WERI-Rb-1 (cell line): ENCODE measurements at regions not wholly inside any gene's neighbourhood (a gene's known extent, or its start where the extent isn't known, plus 50 kb on each side); places are given as distances from the start of the nearest gene placed in this dataset.

ENCODE experiments used
- DNase-seq: peaks from one replicate; pipeline ENCODE4 v3.0.0-alpha.2; 2020
- H3K27ac ChIP-seq: fragments of 250-450 bp; sonication (Bioruptor Pico); 2 replicates; pipeline ENCODE4 v1.5.1; 2020; ENCODE audit warnings: mild to moderate bottlenecking, moderate library complexity
- H3K27me3 ChIP-seq: fragments of 250-450 bp; sonication (Bioruptor Pico); 2 replicates; pipeline ENCODE4 v1.5.1; 2021; ENCODE audit warnings: mild to moderate bottlenecking, low read depth, moderate library complexity; ENCODE audit not compliant: insufficient read depth, severe bottlenecking
- H3K36me3 ChIP-seq: fragments of 250-450 bp; sonication (Bioruptor Pico); 2 replicates; pipeline ENCODE4 v1.5.1; 2020; ENCODE audit warnings: mild to moderate bottlenecking, moderate library complexity
- H3K4me3 ChIP-seq: 2 replicates; pipeline ENCODE4 v1.5.1; 2011; ENCODE audit warnings: low read depth, mild to moderate bottlenecking, control low read depth, low read length
- H3K9me3 ChIP-seq: fragments of 250-450 bp; sonication (Bioruptor Pico); 2 replicates; pipeline ENCODE4 v1.5.1; 2021; ENCODE audit warnings: mild to moderate bottlenecking, moderate library complexity; ENCODE audit not compliant: severe bottlenecking
- TF ChIP-seq, protein P1 (sequence below): IDR thresholded peaks from 2 replicates; pipeline ENCODE4 v1.5.1; 2011; ENCODE audit warnings: low read depth, mild to moderate bottlenecking, control low read depth, inconsistent platforms, low read length

DNA sequence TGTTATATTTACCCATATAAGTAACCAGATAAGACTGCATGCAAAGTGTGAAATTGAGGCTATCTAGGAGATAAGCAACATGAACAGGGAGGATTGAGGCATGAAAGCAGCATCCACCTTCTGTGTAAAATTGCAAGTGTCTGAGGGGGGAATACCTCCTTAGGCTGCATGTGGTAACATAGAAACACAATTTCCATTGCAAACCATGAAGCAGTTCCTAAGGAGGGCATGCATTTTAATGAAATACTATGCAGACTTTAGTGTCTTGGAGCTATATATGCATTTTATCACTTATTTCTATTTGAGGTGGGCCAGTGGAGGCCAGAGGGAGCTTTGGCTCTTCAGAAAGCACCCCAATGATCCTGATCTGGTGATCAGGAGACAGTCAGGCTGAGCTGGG is 160.2 kb downstream of the C11orf91 start:
- DNase-seq: no peak
- no peak overlapping the region for H3K4me3 ChIP-seq
- no peaks in the 10 kb centered on the region for H3K9me3 ChIP-seq
- TF ChIP-seq, protein P1, sequence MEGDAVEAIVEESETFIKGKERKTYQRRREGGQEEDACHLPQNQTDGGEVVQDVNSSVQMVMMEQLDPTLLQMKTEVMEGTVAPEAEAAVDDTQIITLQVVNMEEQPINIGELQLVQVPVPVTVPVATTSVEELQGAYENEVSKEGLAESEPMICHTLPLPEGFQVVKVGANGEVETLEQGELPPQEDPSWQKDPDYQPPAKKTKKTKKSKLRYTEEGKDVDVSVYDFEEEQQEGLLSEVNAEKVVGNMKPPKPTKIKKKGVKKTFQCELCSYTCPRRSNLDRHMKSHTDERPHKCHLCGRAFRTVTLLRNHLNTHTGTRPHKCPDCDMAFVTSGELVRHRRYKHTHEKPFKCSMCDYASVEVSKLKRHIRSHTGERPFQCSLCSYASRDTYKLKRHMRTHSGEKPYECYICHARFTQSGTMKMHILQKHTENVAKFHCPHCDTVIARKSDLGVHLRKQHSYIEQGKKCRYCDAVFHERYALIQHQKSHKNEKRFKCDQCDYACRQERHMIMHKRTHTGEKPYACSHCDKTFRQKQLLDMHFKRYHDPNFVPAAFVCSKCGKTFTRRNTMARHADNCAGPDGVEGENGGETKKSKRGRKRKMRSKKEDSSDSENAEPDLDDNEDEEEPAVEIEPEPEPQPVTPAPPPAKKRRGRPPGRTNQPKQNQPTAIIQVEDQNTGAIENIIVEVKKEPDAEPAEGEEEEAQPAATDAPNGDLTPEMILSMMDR: no peak
- no peak overlapping the region for H3K27ac ChIP-seq
- no peaks in the 10 kb centered on the region for H3K27me3 ChIP-seq
- H3K36me3 ChIP-seq: no peaks in the 10 kb centered on the region

DNA sequence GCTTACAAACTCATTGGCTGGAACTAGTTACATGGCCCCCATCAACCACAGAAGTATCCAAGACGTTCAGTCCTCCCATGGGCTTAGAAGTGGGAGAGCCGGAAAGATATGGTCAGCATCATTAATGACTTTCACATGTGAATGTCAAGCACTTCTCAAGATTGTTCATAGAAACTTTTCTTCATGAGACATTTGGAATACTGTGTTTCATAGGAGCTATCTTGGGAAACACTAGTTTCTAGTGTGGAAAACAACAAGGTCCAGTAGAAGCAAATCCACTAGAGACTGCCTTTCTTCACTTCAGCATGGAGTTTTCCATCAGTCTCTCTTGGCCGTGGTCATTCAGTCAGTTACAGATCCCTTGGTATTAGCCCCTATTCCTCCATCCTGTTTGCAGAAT is 160.9 kb downstream of the C11orf91 start:
- TF ChIP-seq, protein P1: no peak
- Histone ChIP-seq H3K27ac (no peak overlapping the region), H3K4me3 (no peak overlapping the region), H3K36me3 (no peaks in the 10 kb centered on the region), H3K27me3 (no peaks in the 10 kb centered on the region), H3K9me3 (peaks cover 1% of the 10 kb centered on the region)
- DNase-seq: no peak

DNA sequence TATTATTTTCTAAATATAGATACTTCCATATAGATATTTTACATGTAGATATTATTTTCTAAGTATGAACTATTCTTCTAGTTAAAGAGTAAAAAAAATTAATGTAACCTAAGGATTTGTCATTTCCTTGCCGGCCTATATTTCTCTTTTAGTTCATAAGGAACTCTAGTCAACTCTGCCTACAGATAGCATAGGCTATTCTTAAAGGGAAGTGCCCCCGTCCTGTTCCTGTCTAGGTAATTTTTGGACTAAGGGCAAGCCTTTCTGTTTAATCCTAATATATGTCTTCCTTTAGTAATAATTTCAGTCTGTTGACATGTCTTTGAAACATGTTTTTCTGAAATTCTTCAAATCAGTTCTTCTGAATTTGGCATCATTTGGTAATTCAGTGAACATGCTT is 161.9 kb downstream of the C11orf91 start:
- Histone ChIP-seq H3K9me3 (peaks cover 3% of the 10 kb centered on the region), H3K27me3 (no peaks in the 10 kb centered on the region), H3K36me3 (no peaks in the 10 kb centered on the region), H3K27ac (no peak overlapping the region), H3K4me3 (no peak overlapping the region)
- no peak for DNase-seq
- TF ChIP-seq, protein P1: no peak

DNA sequence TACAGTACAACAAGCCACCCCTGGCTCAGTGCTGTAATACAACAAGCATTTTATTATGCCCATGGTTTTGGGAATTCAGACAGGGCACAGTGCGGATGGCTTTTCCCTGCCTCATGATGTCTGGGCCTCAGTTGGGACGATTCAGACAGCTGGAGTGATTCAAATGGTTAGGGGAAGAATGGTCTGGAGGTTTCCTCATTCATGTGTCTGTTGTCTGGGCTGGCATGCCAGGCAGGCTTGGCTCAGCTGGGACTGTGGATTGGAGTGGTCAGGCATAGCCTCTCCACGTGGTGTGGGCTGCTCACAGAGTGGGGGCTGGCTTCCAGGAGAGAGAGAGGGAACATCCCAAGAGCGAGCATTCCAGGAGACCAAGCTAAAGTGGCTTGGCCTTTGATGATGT is 164.4 kb downstream of the C11orf91 start:
- TF ChIP-seq, protein P1: no peak
- Histone ChIP-seq H3K36me3 (no peaks in the 10 kb centered on the region), H3K27ac (no peak overlapping the region), H3K9me3 (peaks cover 3% of the 10 kb centered on the region), H3K27me3 (no peaks in the 10 kb centered on the region), H3K4me3 (no peak overlapping the region)
- DNase-seq: no peak

DNA sequence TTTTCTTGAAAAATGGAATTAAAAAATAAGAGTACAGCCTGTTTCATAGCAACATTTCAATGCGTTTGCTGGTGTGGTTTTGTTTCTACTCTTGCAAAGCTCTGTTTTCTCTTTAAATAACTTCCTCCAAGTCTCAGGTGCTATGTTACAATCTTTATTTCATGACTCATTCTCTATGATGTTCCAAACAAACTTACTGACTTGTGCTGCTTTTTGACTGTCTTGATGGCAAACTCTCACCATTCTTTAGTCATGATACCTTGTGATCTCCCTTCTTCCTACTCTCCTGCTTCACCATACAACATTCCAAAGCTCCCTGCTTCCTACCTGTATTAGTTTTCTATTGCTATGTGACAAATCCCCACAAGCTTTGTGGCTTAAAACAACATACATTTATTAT is 166.1 kb downstream of the C11orf91 start:
- DNase-seq: no peak
- H3K4me3 ChIP-seq: no peak overlapping the region
- no peaks in the 10 kb centered on the region for H3K27me3 ChIP-seq
- H3K27ac ChIP-seq: no peak overlapping the region
- H3K9me3 ChIP-seq: peaks cover 3% of the 10 kb centered on the region
- H3K36me3 ChIP-seq: no peaks in the 10 kb centered on the region
- TF ChIP-seq, protein P1: no peak

DNA sequence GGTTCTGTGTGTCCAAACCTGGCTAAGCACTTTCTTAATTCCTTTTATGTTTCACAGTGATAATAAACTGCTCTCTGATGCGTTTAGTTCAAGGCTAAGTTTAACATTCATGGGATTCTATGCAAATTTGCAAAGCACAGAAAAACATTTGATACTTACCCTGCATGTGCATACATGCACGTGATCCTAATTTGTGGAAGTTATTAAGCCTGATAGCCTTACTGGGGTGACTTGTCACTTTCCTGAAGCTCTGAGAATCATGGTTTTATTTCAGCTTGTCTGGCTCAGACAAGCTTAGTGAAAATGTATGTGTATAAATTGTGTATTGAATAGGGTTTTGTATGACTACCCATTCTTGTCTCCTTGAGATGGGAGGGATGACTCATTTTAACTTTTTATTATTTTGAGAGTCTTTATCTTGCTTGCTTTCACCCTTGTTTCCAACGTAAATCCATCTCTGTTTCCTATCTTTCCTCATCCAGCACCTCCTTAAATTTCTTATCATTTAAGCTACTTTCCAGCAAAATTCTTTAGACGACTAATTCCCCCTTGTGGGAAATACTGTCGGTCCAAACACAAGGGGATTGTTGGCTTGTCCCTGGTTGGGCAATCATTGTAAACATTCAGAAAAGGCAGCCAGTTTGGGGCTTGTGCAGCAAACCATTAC is 167.1 kb downstream of the C11orf91 start:
- H3K27ac ChIP-seq: no peak overlapping the region

More for the DNA sequence above, 167.1 kb downstream of the C11orf91 start:
- Histone ChIP-seq H3K36me3 (no peaks in the 10 kb centered on the region), H3K27me3 (no peaks in the 10 kb centered on the region), H3K9me3 (peaks cover 3% of the 10 kb centered on the region), H3K4me3 (no peak overlapping the region)
- TF ChIP-seq, protein P1: no peak
- DNase-seq: no peak
